HK-2 (cell line): ENCODE measurements at regions not wholly inside any gene's neighbourhood (a gene's known extent, or its start where the extent isn't known, plus 50 kb on each side); places are given as distances from the start of the nearest gene placed in this dataset.
"Not testable (repeated sequence)": the region's sequence is repeated elsewhere in the genome, so short reads cannot be mapped to it uniquely, and the experiment has no call there.

ENCODE experiments used
- DNase-seq: peaks from one replicate; pipeline ENCODE4 v3.0.0-alpha.2; 2018; ENCODE audit not compliant: unreplicated experiment

DNA sequence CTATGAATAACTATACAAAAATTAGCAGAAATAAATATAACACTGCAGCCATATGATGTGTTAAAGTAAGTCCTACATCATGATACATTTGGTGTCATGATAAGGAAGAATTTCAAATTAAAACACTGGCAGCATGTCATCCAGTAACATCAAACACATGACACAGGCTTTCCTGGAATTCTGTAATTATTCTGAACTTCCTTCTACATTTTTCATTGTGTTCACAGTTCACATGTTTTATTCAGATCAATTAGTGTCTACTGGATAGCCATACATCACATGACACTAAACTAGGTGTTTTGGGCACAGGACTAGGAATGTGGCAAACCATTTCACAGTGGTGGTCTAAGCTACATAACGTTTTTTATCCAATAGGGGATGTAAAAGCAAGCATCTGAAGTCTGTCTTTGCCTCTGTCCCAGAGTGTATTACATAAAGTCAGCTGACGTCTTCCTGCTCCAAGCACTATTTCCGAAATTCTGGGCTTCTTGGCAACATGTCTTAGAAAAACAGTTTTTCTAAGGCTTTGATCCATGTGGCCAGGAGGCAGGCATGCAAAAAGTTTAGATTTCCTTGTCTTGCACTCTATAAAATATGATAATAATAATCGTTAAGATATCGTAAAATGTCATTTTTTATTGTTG, 707.9 kb downstream of the CENPC start:
- DNase-seq = no peak

- no peak for DNase-seq
Observed at GRCh38 chr4:66829310-66829709, 716.0 kb downstream of the CENPC start.

GRCh38 chr4:66820681-66821080, 724.6 kb downstream of the CENPC start:
- no peak for DNase-seq

- DNase-seq = no peak
Observed at GRCh38 chr4:66814277-66814676, 731.0 kb downstream of the CENPC start.

- no peak for DNase-seq
Observed at GRCh38 chr4:66805582-66805981, 739.7 kb downstream of the CENPC start.

GRCh38 chr4:66804979-66805378, 740.3 kb downstream of the CENPC start:
- DNase-seq = no peak

DNA sequence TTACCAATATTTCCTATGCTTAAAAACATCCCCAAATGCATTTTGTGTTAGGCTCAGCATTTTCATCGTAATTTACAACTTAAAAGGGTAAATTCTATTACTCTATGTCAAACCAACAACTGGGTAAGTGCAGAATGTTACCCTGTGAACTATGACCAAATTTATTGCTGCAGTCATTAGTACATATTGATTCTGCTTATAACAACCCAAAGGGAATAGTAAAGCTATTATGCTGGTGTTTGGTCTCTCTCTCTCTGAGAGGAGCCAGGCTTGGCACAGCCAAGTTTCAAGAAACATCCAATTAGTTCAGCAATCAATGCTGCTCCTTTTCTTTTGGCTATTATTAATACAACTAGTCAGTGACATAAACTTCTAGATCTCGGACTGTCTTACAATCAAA, 747.7 kb downstream of the CENPC start:
- no peak for DNase-seq

DNA sequence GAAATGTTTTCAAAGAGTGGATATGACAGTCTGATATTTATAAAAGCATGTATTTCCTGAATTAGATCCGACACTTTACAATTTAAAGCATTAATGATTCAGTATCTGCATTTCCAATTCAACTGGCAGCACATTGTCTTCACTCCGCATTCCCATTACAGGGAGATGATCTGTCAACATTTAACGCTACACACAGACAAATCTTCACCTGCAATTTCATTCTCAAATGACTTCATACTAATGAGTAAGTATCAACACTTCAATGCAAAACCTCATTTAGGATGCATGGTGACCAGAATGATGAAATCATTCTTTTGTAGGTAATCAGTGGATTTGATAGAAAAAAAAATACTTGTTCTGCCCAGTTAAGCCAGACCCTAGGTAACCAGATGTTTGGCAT, 749.6 kb downstream of the CENPC start:
- DNase-seq = no peak

GRCh38 chr4:66794390-66795034, 750.8 kb downstream of the CENPC start:
- no peak for DNase-seq

DNA sequence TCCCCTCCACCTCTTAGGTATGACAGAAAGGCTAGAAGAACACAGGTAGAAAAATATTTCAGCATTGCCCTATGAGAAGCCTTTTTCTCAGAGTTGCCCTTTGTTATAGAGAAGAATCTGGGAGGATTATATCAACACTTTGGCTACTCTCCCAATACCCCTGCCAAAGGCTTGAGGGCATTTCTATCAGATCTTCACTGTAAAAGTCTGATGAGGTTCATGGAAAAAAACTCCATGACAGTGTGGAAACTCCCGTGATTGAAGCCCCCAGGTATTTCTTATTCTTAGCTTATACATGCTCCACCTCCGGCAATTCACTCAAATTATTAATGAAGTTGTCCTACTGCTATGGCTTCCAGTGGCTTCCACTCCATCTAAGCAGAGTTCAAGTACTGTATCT, 753.6 kb downstream of the CENPC start:
- no peak for DNase-seq

- DNase-seq = no peak
Observed at GRCh38 chr4:66785479-66785878, 759.8 kb downstream of the CENPC start.

- DNase-seq = not testable (repeated sequence)
Observed at GRCh38 chr4:66782751-66783150, 762.6 kb downstream of the CENPC start.

DNA sequence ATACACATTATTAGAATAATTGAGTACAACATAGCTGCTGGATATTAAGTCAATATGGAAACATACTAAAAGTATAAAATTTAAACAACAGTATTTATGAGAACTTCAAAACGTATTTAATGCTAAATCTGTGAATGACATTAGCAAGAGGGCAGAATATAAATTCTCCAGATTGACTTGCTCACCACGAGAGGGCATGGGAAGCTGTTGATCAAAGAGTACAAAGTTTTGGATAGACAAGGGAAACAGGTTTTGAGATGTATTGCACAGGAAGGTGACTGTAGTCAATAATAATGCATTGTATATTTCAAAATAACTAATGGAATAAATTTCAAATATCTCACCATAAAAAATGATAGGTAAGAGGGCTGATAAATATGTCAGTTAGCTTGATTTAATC, 768.2 kb downstream of the CENPC start:
- no peak for DNase-seq

- DNase-seq = no peak
Observed at GRCh38 chr4:66769441-66769840, 775.9 kb downstream of the CENPC start.

DNA sequence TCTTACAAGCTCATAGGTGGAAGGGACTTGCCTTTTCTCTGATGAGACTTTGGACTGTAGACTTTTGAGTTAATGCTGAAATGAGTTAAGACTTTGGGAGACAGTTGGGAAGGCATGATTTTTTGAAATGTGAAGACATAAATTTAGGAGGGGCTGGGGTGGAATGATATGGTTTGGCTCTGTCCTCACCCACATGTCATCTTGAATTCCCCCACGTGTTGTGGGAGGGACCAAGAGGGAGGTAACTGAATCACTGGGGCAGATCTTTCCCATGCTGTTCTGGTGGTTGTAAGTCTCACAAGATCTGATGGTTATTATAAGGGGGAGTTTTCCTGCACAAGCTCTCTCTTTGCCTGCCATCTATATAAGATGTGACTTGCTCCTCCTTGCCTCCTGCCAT, 777.9 kb downstream of the CENPC start:
- DNase-seq = no peak

DNA sequence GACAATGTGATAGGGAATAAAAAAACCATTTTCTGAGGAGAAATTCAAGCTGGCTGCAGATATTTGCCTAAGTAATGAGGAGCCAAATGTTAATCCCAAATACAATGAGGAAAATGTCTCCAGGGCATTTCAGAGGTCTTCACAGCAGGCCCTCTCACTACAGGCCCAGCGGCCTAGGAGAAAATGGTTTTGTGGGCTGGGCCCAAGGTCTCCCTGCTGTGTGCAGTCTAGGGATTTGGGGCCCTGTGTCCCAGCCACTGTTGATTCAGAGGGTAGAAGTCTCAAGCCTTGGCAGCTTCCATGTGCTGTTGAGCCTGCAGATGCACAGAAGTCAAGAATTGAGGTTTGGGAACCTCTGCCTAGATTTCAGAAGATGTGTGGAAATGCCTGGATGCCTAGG, 778.7 kb downstream of the CENPC start:
- DNase-seq = no peak

GRCh38 chr4:66750273-66750672, 795.0 kb downstream of the CENPC start:
- no peak for DNase-seq

DNA sequence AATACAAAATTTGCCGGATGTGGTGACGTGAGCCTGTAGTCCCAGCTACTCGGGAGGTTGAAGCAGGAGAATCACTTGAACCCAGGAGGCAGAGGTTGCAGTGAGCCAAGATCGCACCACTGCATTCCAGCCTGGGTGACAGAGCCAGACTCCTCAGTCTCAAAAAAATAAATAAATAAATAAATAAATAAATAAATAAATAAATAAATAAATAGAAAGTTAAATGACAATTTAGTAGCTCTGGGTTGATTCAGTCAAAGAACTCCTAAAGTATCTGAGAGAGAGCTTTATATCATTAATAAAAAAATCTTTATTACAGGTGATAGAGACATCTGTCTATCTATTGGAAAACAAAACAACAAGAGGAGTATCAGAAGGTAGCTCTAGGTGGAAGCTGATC, 798.4 kb downstream of the CENPC start:
- not testable (repeated sequence) for DNase-seq

DNA sequence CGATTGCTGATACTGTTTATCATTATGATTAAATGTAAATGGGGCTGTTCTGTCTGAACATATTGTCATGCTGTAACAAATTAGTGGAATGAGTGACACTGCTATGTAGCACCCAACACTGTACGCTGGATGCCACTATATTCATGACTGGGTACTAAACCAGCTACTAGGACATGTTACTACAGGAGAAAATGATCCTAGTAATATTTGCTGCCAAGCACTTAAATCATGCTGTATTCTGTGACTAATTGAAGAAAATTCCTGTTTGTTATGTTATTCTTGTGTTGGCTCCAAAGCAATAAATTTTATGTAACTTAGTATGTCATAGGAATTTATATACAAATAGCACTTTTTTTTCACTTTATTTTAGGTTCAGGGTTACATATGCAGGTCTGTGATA, 804.2 kb downstream of the CENPC start:
- DNase-seq = no peak

DNA sequence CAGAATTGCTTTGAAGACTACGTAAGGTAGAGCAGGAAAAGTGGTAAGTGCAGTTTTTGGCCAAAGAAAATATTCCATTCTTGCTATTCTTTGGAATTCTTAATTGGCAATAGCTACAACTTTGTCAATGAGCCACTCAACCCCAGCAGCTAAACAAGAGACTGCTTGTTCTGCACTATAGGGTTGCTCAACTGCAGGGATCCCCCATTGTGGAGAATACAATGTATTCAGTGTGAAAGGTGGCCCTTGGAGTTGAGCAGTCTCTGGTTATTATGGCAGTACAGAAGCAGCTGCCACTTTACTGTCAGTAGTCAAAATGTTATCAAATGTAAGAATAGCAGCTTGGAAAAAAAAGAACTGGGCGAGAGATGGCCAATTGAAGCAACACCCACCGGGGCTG, 808.7 kb downstream of the CENPC start:
- DNase-seq = no peak

DNA sequence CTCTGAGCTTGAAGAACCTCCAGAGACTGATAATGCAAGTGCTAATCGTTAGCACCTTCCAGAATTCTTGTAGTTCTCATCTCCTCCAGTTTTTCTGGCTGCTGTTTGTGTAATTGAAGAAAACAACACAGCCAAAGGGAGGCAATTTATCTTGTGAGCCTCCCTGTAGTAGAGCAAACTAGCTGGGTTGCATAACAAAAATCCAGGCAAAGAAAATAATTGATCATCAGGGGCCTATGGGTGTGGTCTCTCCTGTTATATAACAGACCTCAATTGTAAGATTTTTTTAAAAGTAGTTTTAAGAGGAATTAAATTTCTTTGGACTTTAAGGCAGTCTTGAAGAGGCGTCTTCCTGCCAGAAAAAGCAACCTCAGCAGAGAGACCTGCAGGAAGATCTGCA, 817.0 kb downstream of the CENPC start:
- DNase-seq = no peak

GRCh38 chr4:66712301-66712921, 832.9 kb downstream of the CENPC start:
- not testable (repeated sequence) for DNase-seq

GRCh38 chr4:66704243-66704642, 841.1 kb downstream of the CENPC start:
- no peak for DNase-seq
